ENCODE measurements at regions not wholly inside any gene's neighbourhood (a gene's known extent, or its start where the extent isn't known, plus 50 kb on each side); places are given as distances from the start of the nearest gene placed in this dataset.

DNA sequence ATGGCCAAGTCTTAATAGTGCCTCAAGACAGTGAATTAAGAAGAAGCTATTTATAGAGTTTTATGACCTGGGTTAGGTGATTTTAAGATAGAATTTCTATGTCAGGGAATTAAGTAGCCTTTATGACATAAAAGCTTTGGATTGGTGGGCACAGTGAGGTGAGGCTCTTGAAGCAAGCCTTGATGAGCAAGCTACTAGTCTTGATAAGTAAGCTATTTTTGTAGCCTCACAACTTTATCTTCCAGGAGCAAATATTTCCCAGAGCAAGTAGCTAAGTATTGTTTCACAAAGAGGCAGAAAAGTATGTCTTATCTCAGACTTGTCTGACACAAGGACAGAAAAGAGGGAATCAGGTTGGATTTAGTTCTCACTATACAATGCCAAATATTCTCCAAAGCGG is 491.7 kb upstream of the RASGRP1 start:
- H3K36me3 ChIP-seq = no peaks in the 10 kb centered on the region
- H3K4me1 ChIP-seq = peaks cover 0 to 6% (median 0%) of the 10 kb centered on the region in 4 donors
- no peak overlapping the region for H3K4me3 ChIP-seq
- no peaks in the 10 kb centered on the region for H3K9me3 ChIP-seq
- in situ Hi-C loops (cut with MboI; ENCODE audit: low pct_ligation_motif_present in 1 of 4, low pct_unique_long_range_greater_than_20kb in 1 of 4, low sequenced_read_pairs in 3 of 4) = no loop called here
- intact Hi-C loops (cut with DNase I; ENCODE audit: low total_unique reads) = no loop called here
- no peak for DNase-seq
- H3K27me3 ChIP-seq = no peaks in the 10 kb centered on the region
- 100% methylated on average over 1 of the region's 1 CpG for WGBS, 2 donors (ENCODE audit: low coverage in 1 of 2)
- H3K27ac ChIP-seq = no peak overlapping the region
- TF ChIP-seq POLR2A (IDR thresholded peaks at IDR 0.05) (no peak), CTCF (IDR thresholded peaks at IDR 0.05) (no peak), EP300 (IDR thresholded peaks at IDR 0.05; ENCODE audit: low read depth) (no peak), POLR2AphosphoS5 (IDR thresholded peaks at IDR 0.05) (no peak)

DNA sequence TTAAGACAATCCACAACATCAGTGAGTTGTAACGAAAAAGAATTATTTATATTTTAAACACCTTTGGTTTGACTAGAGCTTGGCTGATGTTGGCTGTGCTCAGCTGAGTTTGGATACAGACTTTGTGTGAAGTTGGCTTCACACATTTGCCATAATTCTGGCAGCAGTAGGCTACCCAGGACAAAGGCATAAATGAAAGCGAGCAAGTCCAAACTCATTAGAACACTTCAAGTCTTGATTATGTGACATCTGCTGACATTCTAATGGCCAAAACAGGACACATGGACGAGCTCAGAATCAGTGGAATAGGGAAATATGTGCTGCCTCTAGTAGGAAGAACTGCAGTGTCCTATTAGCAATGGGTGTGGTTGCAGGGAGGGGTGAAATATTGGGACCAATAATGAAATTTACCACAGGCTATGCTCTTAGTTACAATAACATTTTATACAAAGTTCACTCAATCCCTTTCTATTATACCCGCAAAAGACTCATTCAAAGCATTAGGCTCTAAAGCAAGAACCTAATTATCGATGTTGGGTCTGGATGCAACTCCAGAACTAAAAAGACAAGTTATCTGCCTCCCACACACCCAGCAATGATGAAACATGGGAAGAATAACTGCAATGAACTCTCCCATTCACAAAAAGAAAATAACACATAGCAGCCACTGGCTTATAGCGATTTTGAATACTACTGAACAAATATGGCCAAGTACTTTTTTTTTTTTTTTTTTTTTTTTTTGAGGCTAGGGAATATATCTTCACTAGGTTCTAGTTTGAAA is 493.9 kb upstream of the RASGRP1 start:
- H3K36me3 ChIP-seq = no peaks in the 10 kb centered on the region
- intact Hi-C loops (cut with DNase I; ENCODE audit: low total_unique reads) (no loop called here), in situ Hi-C loops (cut with MboI; ENCODE audit: low pct_ligation_motif_present in 1 of 4, low pct_unique_long_range_greater_than_20kb in 1 of 4, low sequenced_read_pairs in 3 of 4) (no loop called here)
- no peak for DNase-seq
- 86 to 87% methylated on average over 5 to 6 of the region's 6 CpGs for WGBS, 2 donors (ENCODE audit: low coverage in 1 of 2)
- H3K27ac ChIP-seq = no peak overlapping the region
- no peak for TF ChIP-seq POLR2AphosphoS5 (IDR thresholded peaks at IDR 0.05)
- no peak for TF ChIP-seq EP300 (IDR thresholded peaks at IDR 0.05; ENCODE audit: low read depth)
- TF ChIP-seq CTCF (IDR thresholded peaks at IDR 0.05) = no peak
- no peak for TF ChIP-seq POLR2A (IDR thresholded peaks at IDR 0.05)
- H3K4me1 ChIP-seq = peaks cover 0 to 10% (median 0%) of the 10 kb centered on the region in 4 donors
- H3K27me3 ChIP-seq = no peaks in the 10 kb centered on the region
- no peaks in the 10 kb centered on the region for H3K9me3 ChIP-seq
- no peak overlapping the region for H3K4me3 ChIP-seq

- H3K36me3 ChIP-seq = no peaks in the 10 kb centered on the region
- no peaks in the 10 kb centered on the region for H3K27me3 ChIP-seq
- in situ Hi-C loops (cut with MboI; ENCODE audit: low pct_ligation_motif_present in 1 of 4, low pct_unique_long_range_greater_than_20kb in 1 of 4, low sequenced_read_pairs in 3 of 4) (no loop called here), intact Hi-C loops (cut with DNase I; ENCODE audit: low total_unique reads) (no loop called here)
- no peaks in the 10 kb centered on the region for H3K9me3 ChIP-seq
- H3K4me1 ChIP-seq = peaks cover 0 to 10% (median 0%) of the 10 kb centered on the region in 4 donors
- TF ChIP-seq EP300 (IDR thresholded peaks at IDR 0.05; ENCODE audit: low read depth) (no peak), POLR2A (IDR thresholded peaks at IDR 0.05) (no peak), POLR2AphosphoS5 (IDR thresholded peaks at IDR 0.05) (no peak), CTCF (IDR thresholded peaks at IDR 0.05) (no peak)
- DNase-seq = no peak
- WGBS, 2 donors (ENCODE audit: low coverage in 1 of 2) = 56 to 82% methylated on average over 1 to 4 of the region's 4 CpGs
- H3K27ac ChIP-seq = no peak overlapping the region
- no peak overlapping the region for H3K4me3 ChIP-seq
Observed at GRCh38 chr15:39059917-39060316, 495.3 kb upstream of the RASGRP1 start.

- in situ Hi-C loops (cut with MboI; ENCODE audit: low pct_ligation_motif_present in 1 of 4, low pct_unique_long_range_greater_than_20kb in 1 of 4, low sequenced_read_pairs in 3 of 4) = no loop called here
- no peaks in the 10 kb centered on the region for H3K9me3 ChIP-seq
- H3K4me1 ChIP-seq = peaks cover 0 to 7% (median 0%) of the 10 kb centered on the region in 4 donors
- H3K27ac ChIP-seq = no peak overlapping the region
- no peaks in the 10 kb centered on the region for H3K36me3 ChIP-seq
- no peak for TF ChIP-seq CTCF (IDR thresholded peaks at IDR 0.05)
- no peak for TF ChIP-seq POLR2AphosphoS5 (IDR thresholded peaks at IDR 0.05)
- TF ChIP-seq EP300 (IDR thresholded peaks at IDR 0.05; ENCODE audit: low read depth) = no peak
- TF ChIP-seq POLR2A (IDR thresholded peaks at IDR 0.05) = no peak
- H3K27me3 ChIP-seq = no peaks in the 10 kb centered on the region
- 51 to 62% methylated on average over 4 to 6 of the region's 6 CpGs for WGBS, 2 donors (ENCODE audit: low coverage in 1 of 2)
- H3K4me3 ChIP-seq = no peak overlapping the region
- intact Hi-C loops (cut with DNase I; ENCODE audit: low total_unique reads) = no loop called here
- DNase-seq = no peak
Observed at GRCh38 chr15:39061952-39062464, 497.4 kb upstream of the RASGRP1 start.

Measured in transverse colon (tissue), 4 donors.